ENCODE measurements at regions not wholly inside any gene's neighbourhood (a gene's known extent, or its start where the extent isn't known, plus 50 kb on each side); places are given as distances from the start of the nearest gene placed in this dataset.

DNA sequence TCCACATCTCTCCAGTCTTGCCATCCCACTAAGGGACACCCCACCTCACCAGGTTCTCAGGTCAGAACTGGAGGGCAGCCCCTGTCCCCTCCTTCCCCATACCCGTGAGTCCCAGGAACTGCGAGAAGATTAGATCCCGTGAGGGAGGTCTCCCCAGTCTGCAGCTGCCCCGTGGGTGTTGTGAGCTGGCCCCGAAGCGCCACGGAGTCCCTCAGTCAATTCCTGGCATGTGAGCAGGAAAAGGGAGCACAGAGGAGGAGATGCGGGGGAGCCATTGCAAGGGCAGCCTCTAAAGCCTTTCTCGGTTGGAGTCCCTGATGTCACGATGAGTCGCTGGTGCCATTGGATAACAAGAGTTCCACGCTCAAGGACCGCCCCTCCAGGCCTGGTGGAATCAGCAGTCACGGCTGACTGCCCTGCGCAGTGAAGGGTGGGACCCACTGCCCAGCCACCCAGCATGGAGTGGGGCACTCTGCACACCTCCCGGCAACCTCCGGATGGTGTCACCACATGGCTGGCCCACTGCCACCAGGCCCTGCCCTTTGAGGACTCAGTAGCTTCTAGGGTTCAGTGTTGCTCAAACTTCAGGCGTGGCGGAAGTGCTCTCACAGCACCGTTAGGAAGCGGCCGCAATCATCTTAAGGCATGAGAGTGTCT, 434.9 kb upstream of the MYT1L start:
- Mint-ChIP-seq H3K27me3 (peaks cover 4% of the 10 kb centered on the region), H3K27ac (no peak overlapping the region), H3K36me3 (no peaks in the 10 kb centered on the region), H3K4me1 (ENCODE audit: unreplicated experiment) (no peaks in the 10 kb centered on the region), H3K9me3 (no peaks in the 10 kb centered on the region), H3K4me3 (no peak overlapping the region)
- TF ChIP-seq, protein P1, sequence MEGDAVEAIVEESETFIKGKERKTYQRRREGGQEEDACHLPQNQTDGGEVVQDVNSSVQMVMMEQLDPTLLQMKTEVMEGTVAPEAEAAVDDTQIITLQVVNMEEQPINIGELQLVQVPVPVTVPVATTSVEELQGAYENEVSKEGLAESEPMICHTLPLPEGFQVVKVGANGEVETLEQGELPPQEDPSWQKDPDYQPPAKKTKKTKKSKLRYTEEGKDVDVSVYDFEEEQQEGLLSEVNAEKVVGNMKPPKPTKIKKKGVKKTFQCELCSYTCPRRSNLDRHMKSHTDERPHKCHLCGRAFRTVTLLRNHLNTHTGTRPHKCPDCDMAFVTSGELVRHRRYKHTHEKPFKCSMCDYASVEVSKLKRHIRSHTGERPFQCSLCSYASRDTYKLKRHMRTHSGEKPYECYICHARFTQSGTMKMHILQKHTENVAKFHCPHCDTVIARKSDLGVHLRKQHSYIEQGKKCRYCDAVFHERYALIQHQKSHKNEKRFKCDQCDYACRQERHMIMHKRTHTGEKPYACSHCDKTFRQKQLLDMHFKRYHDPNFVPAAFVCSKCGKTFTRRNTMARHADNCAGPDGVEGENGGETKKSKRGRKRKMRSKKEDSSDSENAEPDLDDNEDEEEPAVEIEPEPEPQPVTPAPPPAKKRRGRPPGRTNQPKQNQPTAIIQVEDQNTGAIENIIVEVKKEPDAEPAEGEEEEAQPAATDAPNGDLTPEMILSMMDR (conservative IDR thresholded peaks at IDR 0.05) = no peak
- no peak for DNase-seq (ENCODE audit: extremely low spot score, unreplicated experiment)

DNA sequence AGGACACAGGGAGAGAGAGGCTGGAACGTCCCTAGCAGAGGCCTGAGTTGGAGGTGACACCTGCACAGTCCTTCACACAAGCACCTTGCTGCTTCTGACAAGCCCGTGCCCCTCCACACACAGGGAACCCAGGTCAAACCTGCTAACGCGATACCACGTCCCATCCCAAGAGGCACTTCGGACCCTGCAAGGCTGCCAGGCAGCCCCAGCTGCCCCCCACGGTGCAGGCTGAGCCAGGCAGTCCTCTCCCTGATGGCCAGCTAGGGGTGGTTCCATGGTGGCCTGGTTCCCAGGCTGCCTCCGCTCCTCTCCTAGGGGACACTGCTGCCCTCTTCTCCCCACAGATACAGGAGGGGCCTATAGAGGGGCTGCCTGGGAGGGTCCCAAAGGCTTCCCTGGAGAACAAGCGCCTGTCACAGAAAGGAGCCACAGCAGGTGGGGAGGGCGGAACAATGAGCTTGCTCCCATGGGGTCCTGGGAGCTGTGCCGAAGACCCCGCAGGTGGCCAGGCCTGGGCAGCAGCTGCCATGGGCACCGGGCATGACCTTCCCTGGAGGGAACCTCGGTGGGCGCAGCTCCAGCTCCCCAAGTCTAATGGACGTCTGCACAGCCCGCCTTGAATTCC, 434.2 kb upstream of the MYT1L start:
- Mint-ChIP-seq H3K4me1 (ENCODE audit: unreplicated experiment) (no peaks in the 10 kb centered on the region), H3K27me3 (peaks cover 4% of the 10 kb centered on the region), H3K36me3 (no peaks in the 10 kb centered on the region), H3K27ac (no peak overlapping the region), H3K9me3 (no peaks in the 10 kb centered on the region), H3K4me3 (no peak overlapping the region)
- TF ChIP-seq, protein P1 (conservative IDR thresholded peaks at IDR 0.05) = no peak
- no peak for DNase-seq (ENCODE audit: extremely low spot score, unreplicated experiment)

DNA sequence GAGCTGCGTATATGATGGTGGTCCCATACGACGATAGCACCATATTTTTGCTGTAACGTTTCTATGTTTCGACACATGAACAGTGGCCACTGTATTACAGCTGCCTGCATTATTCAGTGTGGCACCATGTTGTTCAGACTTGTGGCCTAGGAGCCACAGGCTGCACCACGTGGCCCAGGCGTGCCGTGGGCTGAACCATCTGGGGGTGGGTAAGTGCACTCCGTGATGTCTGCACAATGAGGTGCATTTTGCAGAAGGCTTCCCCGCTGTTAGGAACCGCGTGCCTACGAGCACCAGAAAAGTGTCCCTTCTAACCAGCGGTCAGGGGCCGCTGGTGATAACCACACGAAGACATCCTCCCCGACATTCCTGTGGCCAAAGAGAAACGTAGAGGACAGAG, 433.7 kb upstream of the MYT1L start:
- DNase-seq (ENCODE audit: extremely low spot score, unreplicated experiment) = no peak
- no peaks in the 10 kb centered on the region for H3K36me3 Mint-ChIP-seq
- H3K4me3 Mint-ChIP-seq = no peak overlapping the region
- TF ChIP-seq, protein P1 (conservative IDR thresholded peaks at IDR 0.05) = no peak
- no peaks in the 10 kb centered on the region for H3K27me3 Mint-ChIP-seq
- no peaks in the 10 kb centered on the region for H3K4me1 Mint-ChIP-seq (ENCODE audit: unreplicated experiment)
- H3K27ac Mint-ChIP-seq = no peak overlapping the region
- no peaks in the 10 kb centered on the region for H3K9me3 Mint-ChIP-seq

DNA sequence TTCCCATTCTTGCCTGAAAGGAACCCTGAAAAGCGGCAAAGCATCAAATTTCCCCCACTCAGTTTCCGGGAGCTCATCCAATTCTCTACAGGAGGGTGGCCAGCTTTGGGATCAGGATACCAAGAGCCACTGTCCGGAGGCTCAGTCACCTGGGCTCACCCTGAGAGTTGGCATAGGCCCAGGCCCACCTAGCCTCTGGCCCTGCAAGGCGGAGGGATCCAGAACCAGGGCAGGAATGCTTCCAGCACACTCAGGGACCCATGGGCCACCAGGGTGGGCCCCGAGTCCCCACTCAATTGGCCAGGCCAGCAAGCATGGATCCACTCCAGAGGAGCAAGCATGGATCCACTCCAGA, 432.9 kb upstream of the MYT1L start:
- TF ChIP-seq, protein P1 (conservative IDR thresholded peaks at IDR 0.05) = no peak
- no peak overlapping the region for H3K27ac Mint-ChIP-seq
- no peak overlapping the region for H3K4me3 Mint-ChIP-seq
- no peaks in the 10 kb centered on the region for H3K4me1 Mint-ChIP-seq (ENCODE audit: unreplicated experiment)
- H3K27me3 Mint-ChIP-seq = no peaks in the 10 kb centered on the region
- DNase-seq (ENCODE audit: extremely low spot score, unreplicated experiment) = no peak
- no peaks in the 10 kb centered on the region for H3K9me3 Mint-ChIP-seq
- H3K36me3 Mint-ChIP-seq = no peaks in the 10 kb centered on the region

DNA sequence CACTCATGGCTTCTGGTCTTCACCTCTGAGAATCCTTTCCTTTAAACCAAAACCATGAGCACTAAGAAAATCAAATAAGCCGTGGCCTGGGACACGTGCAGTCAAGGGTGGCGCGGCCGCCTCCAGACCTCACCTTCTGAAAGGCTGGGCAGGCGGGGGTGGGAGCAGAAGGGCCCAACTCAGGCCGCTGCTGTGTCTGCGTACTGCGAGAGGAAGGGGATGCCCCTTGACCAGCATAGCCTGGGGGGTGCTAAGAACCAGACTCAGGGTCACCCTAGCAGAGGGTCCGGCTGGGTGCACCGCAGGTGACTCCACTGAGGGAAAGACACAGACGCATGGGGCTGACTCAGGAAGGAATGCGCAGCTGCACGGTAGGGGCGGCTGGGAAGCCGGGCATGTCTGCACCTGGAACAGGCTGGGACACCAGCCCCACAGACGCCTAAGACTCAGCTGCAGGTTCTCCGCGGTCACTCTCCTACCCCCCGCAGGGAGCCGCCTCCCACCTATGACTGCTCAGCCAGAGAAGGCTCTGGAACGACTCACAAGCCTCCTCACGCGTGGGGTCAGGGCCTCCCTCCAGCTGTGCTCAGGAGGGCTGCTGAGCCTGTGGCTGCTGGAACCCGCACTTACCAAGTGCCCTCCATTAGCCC, 432.4 kb upstream of the MYT1L start:
- no peak for DNase-seq (ENCODE audit: extremely low spot score, unreplicated experiment)
- Mint-ChIP-seq H3K4me1 (ENCODE audit: unreplicated experiment) (no peaks in the 10 kb centered on the region), H3K36me3 (no peaks in the 10 kb centered on the region), H3K27me3 (no peaks in the 10 kb centered on the region), H3K27ac (no peak overlapping the region), H3K9me3 (no peaks in the 10 kb centered on the region), H3K4me3 (no peak overlapping the region)
- TF ChIP-seq, protein P1 (conservative IDR thresholded peaks at IDR 0.05) = no peak
